ENCODE measurements at regions not wholly inside any gene's neighbourhood (a gene's known extent, or its start where the extent isn't known, plus 50 kb on each side); places are given as distances from the start of the nearest gene placed in this dataset.

DNA sequence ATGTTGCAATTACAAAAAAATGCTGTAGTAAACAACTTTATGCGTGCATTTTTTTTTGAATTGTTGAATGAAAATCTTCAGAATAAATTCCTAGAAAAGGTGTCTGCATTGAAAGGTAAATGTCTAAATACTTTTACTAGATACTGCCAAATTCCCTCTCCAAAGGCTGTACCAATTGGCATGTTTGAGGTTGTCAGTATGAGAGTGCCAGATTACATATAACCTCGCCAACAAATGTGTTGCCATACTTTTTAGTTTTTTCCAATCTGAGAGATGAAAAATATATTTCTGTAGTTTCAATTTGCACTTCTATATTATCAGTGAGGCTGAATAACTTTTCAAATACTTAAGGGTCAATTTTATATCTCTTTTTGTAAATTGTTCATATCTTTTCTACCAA, 261.5 kb upstream of the TARS1 start:
- Histone ChIP-seq H3K9me3 (no peaks in the 10 kb centered on the region), H3K4me3 (no peak overlapping the region), H3K27me3 (no peaks in the 10 kb centered on the region), H3K36me3 (no peaks in the 10 kb centered on the region), H3K27ac (no peak overlapping the region), H3K4me1 (no peaks in the 10 kb centered on the region)
- intact Hi-C loops (cut with DNase I): no loop called here
- no peak for TF ChIP-seq CTCF (IDR thresholded peaks at IDR 0.05)
- no peak for ATAC-seq
- DNase-seq: no peak

DNA sequence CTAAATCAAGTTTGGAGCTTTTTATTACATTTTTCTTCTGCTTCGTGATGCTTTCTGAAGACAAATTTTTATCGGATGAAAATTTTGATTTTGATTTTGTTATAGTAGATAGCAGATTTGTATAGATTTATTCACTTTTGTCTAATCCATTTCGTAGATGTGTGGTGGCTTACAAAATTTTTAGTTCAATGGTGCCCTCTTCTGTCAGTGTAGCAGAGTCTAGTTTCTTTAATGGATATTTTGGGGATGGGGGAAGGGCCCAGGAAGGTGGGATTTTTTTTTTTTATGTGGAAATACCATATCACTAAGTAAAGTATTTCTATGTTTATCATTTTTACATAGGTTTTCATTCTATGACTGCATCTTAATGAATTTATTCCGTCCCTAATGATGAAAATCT, 259.9 kb upstream of the TARS1 start:
- Histone ChIP-seq H3K27me3 (no peaks in the 10 kb centered on the region), H3K36me3 (no peaks in the 10 kb centered on the region), H3K27ac (no peak overlapping the region), H3K4me3 (no peak overlapping the region), H3K9me3 (no peaks in the 10 kb centered on the region), H3K4me1 (no peaks in the 10 kb centered on the region)
- DNase-seq: peak in 2 of 4 donors; percentile 6 to 50
- ATAC-seq: no peak
- intact Hi-C loops (cut with DNase I): no loop called here
- peak in 1 of 2 donors; percentile 23 for TF ChIP-seq CTCF (IDR thresholded peaks at IDR 0.05)

GRCh38 chr5:33182986-33183385, 257.8 kb upstream of the TARS1 start:
- no peak for TF ChIP-seq CTCF (IDR thresholded peaks at IDR 0.05)
- H3K4me3 ChIP-seq: no peak overlapping the region
- H3K9me3 ChIP-seq: peaks cover 0 to 6% of the 10 kb centered on the region in 2 donors
- DNase-seq (no peak), ATAC-seq (no peak)
- no peak overlapping the region for H3K27ac ChIP-seq
- intact Hi-C loops (cut with DNase I): no loop called here
- no peaks in the 10 kb centered on the region for H3K36me3 ChIP-seq
- no peaks in the 10 kb centered on the region for H3K27me3 ChIP-seq
- H3K4me1 ChIP-seq: no peaks in the 10 kb centered on the region

- ATAC-seq: no peak
- Histone ChIP-seq H3K36me3 (no peaks in the 10 kb centered on the region), H3K4me3 (no peak overlapping the region), H3K4me1 (no peaks in the 10 kb centered on the region), H3K27ac (no peak overlapping the region), H3K27me3 (no peaks in the 10 kb centered on the region), H3K9me3 (peaks cover 0 to 20% of the 10 kb centered on the region in 2 donors)
- no peak for TF ChIP-seq CTCF (IDR thresholded peaks at IDR 0.05)
- DNase-seq: no peak
- intact Hi-C loops (cut with DNase I): no loop called here
Observed at GRCh38 chr5:33184367-33184766, 256.4 kb upstream of the TARS1 start.

GRCh38 chr5:33188089-33188488, 252.7 kb upstream of the TARS1 start:
- intact Hi-C loops (cut with DNase I): no loop called here
- Histone ChIP-seq H3K4me3 (no peak overlapping the region), H3K27ac (no peak overlapping the region), H3K9me3 (peaks cover 0 to 20% of the 10 kb centered on the region in 2 donors), H3K36me3 (no peaks in the 10 kb centered on the region), H3K27me3 (no peaks in the 10 kb centered on the region), H3K4me1 (no peaks in the 10 kb centered on the region)
- DNase-seq (no peak), ATAC-seq (no peak)
- TF ChIP-seq CTCF (IDR thresholded peaks at IDR 0.05): no peak
